ENCODE measurements at regions not wholly inside any gene's neighbourhood (a gene's known extent, or its start where the extent isn't known, plus 50 kb on each side); places are given as distances from the start of the nearest gene placed in this dataset.

DNA sequence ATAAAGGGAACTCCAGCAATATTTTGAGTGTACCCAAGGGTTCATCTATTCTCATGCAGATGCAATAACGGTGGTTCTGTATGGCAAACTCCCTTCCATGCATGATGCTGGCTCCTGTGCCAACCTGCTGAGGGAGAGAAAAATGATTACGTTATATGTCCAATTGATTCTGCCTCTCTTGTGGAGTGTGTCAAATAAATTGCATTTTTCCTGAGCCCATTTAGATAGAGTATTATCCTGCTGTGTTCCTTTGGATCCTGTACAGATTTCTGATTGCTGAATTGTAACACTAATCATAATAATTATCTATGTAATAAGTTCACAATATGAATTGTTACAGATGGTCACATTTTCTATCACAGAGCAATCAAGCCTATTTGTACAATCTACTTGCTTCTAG, 821.7 kb downstream of the C4orf33 start:
- TF ChIP-seq CTCF (IDR thresholded peaks at IDR 0.05) (no peak), POLR2A (IDR thresholded peaks at IDR 0.05) (no peak)

All from testis (tissue), 2 donors.